Panc1 (cell line): ENCODE measurements at regions not wholly inside any gene's neighbourhood (a gene's known extent, or its start where the extent isn't known, plus 50 kb on each side); places are given as distances from the start of the nearest gene placed in this dataset.

Source experiments
- ATAC-seq: fragments of 200-7000 bp; cut with Tn5 transposase; 2 replicates; pipeline ENCODE4 v1.9.1; 2020; ENCODE audit warnings: mild to moderate bottlenecking, moderate library complexity
- BruUV-seq: library from RNA; stranded (reverse); fragments of 400-500 nt; replicated peaks from 2 replicates; lab custom pipeline; 2021; lab: Mats Ljungman, UMichigan
- CTCF ChIA-PET: fragments of 300-600 bp; sonication (Branson Sonifier 250); formaldehyde crosslinking; loops from one replicate; lab custom pipeline; 2022; ENCODE audit warnings: antibody characterized with exemption; lab: Charles Lee
- POLR2A ChIA-PET: fragments of 300-600 bp; sonication (Branson Sonifier 250); formaldehyde crosslinking; loops from one replicate; lab custom pipeline; 2022; ENCODE audit warnings: antibody characterized with exemption; lab: Charles Lee
- DNase-seq: peaks from one replicate; pipeline ENCODE4 v3.0.0-alpha.2; 2010; ENCODE audit warnings: low read depth, low spot score
- H3K27ac ChIP-seq: 2 replicates; pipeline ENCODE4 v1.5.1; 2011; ENCODE audit warnings: mild to moderate bottlenecking, low read length, inconsistent platforms
- H3K27me3 ChIP-seq: fragments of 200-500 bp; sonication (Bioruptor generic); 2 replicates; pipeline ENCODE4 v1.6.0; 2014; ENCODE audit warnings: low read length, inconsistent platforms; ENCODE audit not compliant: control insufficient read depth, insufficient read depth
- H3K36me3 ChIP-seq: fragments of 200-500 bp; sonication (Bioruptor generic); 2 replicates; pipeline ENCODE4 v1.5.1; 2014; ENCODE audit warnings: inconsistent platforms, mild to moderate bottlenecking, low read length, moderate library complexity; ENCODE audit not compliant: control insufficient read depth, insufficient read depth
- H3K4me1 ChIP-seq: 2 replicates; pipeline ENCODE4 v1.5.1; 2011; ENCODE audit warnings: inconsistent platforms, mild to moderate bottlenecking, low read length, moderate library complexity; ENCODE audit not compliant: control insufficient read depth, insufficient read depth
- H3K4me3 ChIP-seq, 2 experiments: 2 replicates each; pipeline ENCODE4 v1.5.1; 2011 to 2012; ENCODE audit warnings: low read depth in 2 of 2, low read length in 2 of 2, mild to moderate bottlenecking in 2 of 2, inconsistent platforms in 1 of 2, moderate library complexity in 1 of 2
- H3K9me3 ChIP-seq: fragments of 200-500 bp; sonication (Bioruptor generic); 2 replicates; pipeline ENCODE4 v1.5.1; 2014; ENCODE audit warnings: low read depth, mild to moderate bottlenecking, inconsistent platforms, low read length, moderate library complexity; ENCODE audit not compliant: control insufficient read depth, insufficient read depth
- CTCF ChIP-seq: fragments of 450-650 bp; IDR thresholded peaks from 2 replicates; pipeline ENCODE4 v1.5.1; 2017; ENCODE audit warnings: mild to moderate bottlenecking
- POLR2AphosphoS5 ChIP-seq: IDR thresholded peaks from 2 replicates; pipeline ENCODE4 v1.6.1; 2012; ENCODE audit warnings: mild to moderate bottlenecking, low read depth, low read length, moderate library complexity
- REST ChIP-seq, 2 experiments: IDR thresholded peaks; 2 replicates each; pipeline ENCODE4 v1.6.1; 2011 to 2012; ENCODE audit warnings: low read depth in 2 of 2, control low read depth in 1 of 2, low read length in 1 of 2, mild to moderate bottlenecking in 1 of 2, moderate library complexity in 1 of 2; ENCODE audit not compliant: insufficient read depth in 1 of 2
- SIN3A ChIP-seq: IDR thresholded peaks from 2 replicates; pipeline ENCODE4 v1.6.1; 2012; ENCODE audit warnings: low read depth, mild to moderate bottlenecking, low read length, moderate library complexity, borderline replicate concordance; ENCODE audit not compliant: insufficient read depth
- TCF7L2 ChIP-seq: IDR thresholded peaks from 2 replicates; pipeline ENCODE4 v1.6.1; 2011; ENCODE audit warnings: mild to moderate bottlenecking, low read depth, low read length, inconsistent platforms
- in situ Hi-C: cut with HindIII; loops from 2 replicates; pipeline ENCODE4 v1.10.0; 2016; ENCODE audit warnings: low sequenced_read_pairs, low pct_unique_long_range_greater_than_20kb
- intact Hi-C: fragments of 100-400 bp; cut with micrococcal nuclease; formaldehyde crosslinking; loops from one replicate; pipeline ENCODE4 v1.10.0; 2022; ENCODE audit not compliant: unreplicated experiment

GRCh38 chr1:29643838-29644440 lies 407.6 kb downstream of the PTPRU start:
- TF ChIP-seq REST (IDR thresholded peaks at IDR 0.05; ENCODE audit: insufficient read depth in 1 of 2, low read depth in 2 of 2, low read length in 1 of 2) (no peak), TCF7L2 (no peak)
- Histone ChIP-seq H3K27ac (no peak overlapping the region), H3K4me3 (no peak overlapping the region), H3K27me3 (no peaks in the 10 kb centered on the region), H3K36me3 (no peaks in the 10 kb centered on the region), H3K4me1 (no peaks in the 10 kb centered on the region), H3K9me3 (no peaks in the 10 kb centered on the region)
- in situ Hi-C loops = no loop called here
- no peak for ATAC-seq
- BruUV-seq = no TSS peak
- intact Hi-C loops = no loop called here
- POLR2A ChIA-PET = no interaction called here
- CTCF ChIA-PET = no interaction called here
- DNase-seq = no peak

GRCh38 chr1:29643281-29643680 lies 407.0 kb downstream of the PTPRU start:
- ChIA-PET CTCF (no interaction called here), POLR2A (no interaction called here)
- intact Hi-C loops = no loop called here
- BruUV-seq = no TSS peak
- H3K9me3 ChIP-seq = no peaks in the 10 kb centered on the region
- in situ Hi-C loops = no loop called here
- H3K27me3 ChIP-seq = no peaks in the 10 kb centered on the region
- no peak overlapping the region for H3K4me3 ChIP-seq
- no peaks in the 10 kb centered on the region for H3K4me1 ChIP-seq
- TF ChIP-seq REST (IDR thresholded peaks at IDR 0.05; ENCODE audit: insufficient read depth in 1 of 2, low read depth in 2 of 2, low read length in 1 of 2) (no peak), SIN3A (no peak), TCF7L2 (no peak), CTCF (no peak), POLR2AphosphoS5 (no peak)
- DNase-seq (no peak), ATAC-seq (no peak)
- H3K27ac ChIP-seq = no peak overlapping the region
- H3K36me3 ChIP-seq = no peaks in the 10 kb centered on the region
